DOHH2 (cell line): ENCODE measurements at regions not wholly inside any gene's neighbourhood (a gene's known extent, or its start where the extent isn't known, plus 50 kb on each side); places are given as distances from the start of the nearest gene placed in this dataset.

Experiments used
- H3F3A ChIP-seq: fragments of 200-600 bp; sonication (generic), shearing (Covaris generic); 2 replicates; pipeline ENCODE4 v1.6.0; 2016; ENCODE audit warnings: antibody characterized with exemption, mild to moderate bottlenecking; ENCODE audit not compliant: control insufficient read depth, insufficient read depth
- H3K27ac ChIP-seq: fragments of 200-600 bp; sonication (generic); 2 replicates; pipeline ENCODE4 v1.5.1; 2014; ENCODE audit warnings: low read depth, mild to moderate bottlenecking, low read length, moderate library complexity
- H3K27me3 ChIP-seq: fragments of 200-600 bp; sonication (generic); 2 replicates; pipeline ENCODE4 v1.6.1; 2014; ENCODE audit warnings: mild to moderate bottlenecking, low read length, mixed read lengths; ENCODE audit not compliant: control insufficient read depth
- H3K36me3 ChIP-seq: fragments of 200-600 bp; sonication (generic); 2 replicates; pipeline ENCODE4 v1.6.1; 2014; ENCODE audit warnings: mild to moderate bottlenecking, low read length, moderate library complexity, mixed read lengths; ENCODE audit not compliant: control insufficient read depth
- H3K4me1 ChIP-seq: fragments of 200-600 bp; sonication (generic); 2 replicates; pipeline ENCODE4 v1.6.1; 2014; ENCODE audit warnings: mild to moderate bottlenecking, low read length, mixed read lengths; ENCODE audit not compliant: control insufficient read depth
- H3K4me2 ChIP-seq: fragments of 200-600 bp; sonication (generic); 2 replicates; pipeline ENCODE4 v1.6.0; 2014; ENCODE audit warnings: mild to moderate bottlenecking, low read length, moderate library complexity
- H3K4me3 ChIP-seq: fragments of 200-600 bp; sonication (generic); 2 replicates; pipeline ENCODE4 v1.5.1; 2014; ENCODE audit warnings: mild to moderate bottlenecking, low read length, mixed read lengths
- H3K79me2 ChIP-seq: fragments of 200-600 bp; sonication (generic); 2 replicates; pipeline ENCODE4 v1.6.1; 2014; ENCODE audit warnings: mild to moderate bottlenecking, low read length, mixed read lengths; ENCODE audit not compliant: control insufficient read depth
- H3K9me2 ChIP-seq: fragments of 200-600 bp; sonication (generic); replicated peaks from 2 replicates; pipeline ENCODE4 v1.6.1; 2014; ENCODE audit warnings: mild to moderate bottlenecking, low read length, mixed read lengths; ENCODE audit not compliant: control insufficient read depth
- H3K9me3 ChIP-seq: fragments of 200-600 bp; sonication (generic); 2 replicates; pipeline ENCODE4 v1.6.1; 2014; ENCODE audit warnings: antibody characterized with exemption, low read length, mixed read lengths; ENCODE audit not compliant: control insufficient read depth, insufficient read depth
- H4K20me1 ChIP-seq: fragments of 200-600 bp; sonication (generic); 2 replicates; pipeline ENCODE4 v1.6.0; 2014; ENCODE audit warnings: low read depth, mild to moderate bottlenecking, antibody characterized with exemption, low read length, moderate library complexity; ENCODE audit not compliant: control insufficient read depth, insufficient read depth
- CTCF ChIP-seq: fragments of 200-600 bp; sonication (generic); IDR thresholded peaks from one replicate; pipeline ENCODE4 v1.5.1; 2014; ENCODE audit warnings: antibody characterized with exemption, mild to moderate bottlenecking, low read depth, low read length; ENCODE audit not compliant: poor library complexity, severe bottlenecking
- EZH2phosphoT487 ChIP-seq: fragments of 200-600 bp; sonication (generic); IDR thresholded peaks from 2 replicates; pipeline ENCODE4 v1.6.1; 2017; ENCODE audit warnings: borderline replicate concordance, mild to moderate bottlenecking, antibody characterized with exemption, low read length, moderate library complexity, mixed read lengths

GRCh38 chr2:150232321-150232720 is 255.1 kb downstream of the RND3 start:
- Histone ChIP-seq H3K4me3 (no peak overlapping the region), H3K36me3 (no peaks in the 10 kb centered on the region), H3K4me2 (no peak overlapping the region), H3K9me3 (no peaks in the 10 kb centered on the region), H3K9me2 (no peaks in the 10 kb centered on the region; the same call in 1 of the 2 replicates), H3F3A (no peaks in the 10 kb centered on the region), H3K4me1 (no peaks in the 10 kb centered on the region), H4K20me1 (no peaks in the 10 kb centered on the region), H3K27me3 (no peaks in the 10 kb centered on the region), H3K79me2 (no peaks in the 10 kb centered on the region), H3K27ac (no peak overlapping the region)
- TF ChIP-seq EZH2phosphoT487: no peak
- no peak for TF ChIP-seq CTCF

- no peak overlapping the region for H3K27ac ChIP-seq
- no peaks in the 10 kb centered on the region for H3K4me1 ChIP-seq
- no peaks in the 10 kb centered on the region for H3K36me3 ChIP-seq
- H3K4me2 ChIP-seq: no peak overlapping the region
- H3K79me2 ChIP-seq: no peaks in the 10 kb centered on the region
- H3F3A ChIP-seq: no peaks in the 10 kb centered on the region
- H3K4me3 ChIP-seq: no peak overlapping the region
- TF ChIP-seq CTCF (no peak), EZH2phosphoT487 (no peak)
- no peaks in the 10 kb centered on the region; the same call in 1 of the 2 replicates for H3K9me2 ChIP-seq
- no peaks in the 10 kb centered on the region for H4K20me1 ChIP-seq
- no peaks in the 10 kb centered on the region for H3K27me3 ChIP-seq
- no peaks in the 10 kb centered on the region for H3K9me3 ChIP-seq
These were observed 256.9 kb downstream of the RND3 start for GRCh38 chr2:150230616-150231015.

- H3K9me3 ChIP-seq: no peaks in the 10 kb centered on the region
These were observed 257.5 kb downstream of the RND3 start for GRCh38 chr2:150230004-150230403.

More at GRCh38 chr2:150230004-150230403, 257.5 kb downstream of the RND3 start:
- TF ChIP-seq EZH2phosphoT487 (no peak), CTCF (no peak)
- Histone ChIP-seq H3K79me2 (no peaks in the 10 kb centered on the region), H3K9me2 (no peaks in the 10 kb centered on the region; the same call in 1 of the 2 replicates), H3K27me3 (no peaks in the 10 kb centered on the region), H3K4me1 (no peaks in the 10 kb centered on the region), H3K4me3 (no peak overlapping the region), H3K4me2 (no peak overlapping the region), H4K20me1 (no peaks in the 10 kb centered on the region), H3K27ac (no peak overlapping the region), H3K36me3 (no peaks in the 10 kb centered on the region), H3F3A (no peaks in the 10 kb centered on the region)
